A673 (cell line): ENCODE measurements at regions not wholly inside any gene's neighbourhood (a gene's known extent, or its start where the extent isn't known, plus 50 kb on each side); places are given as distances from the start of the nearest gene placed in this dataset.

Experiments
- EZH2 ChIP-seq: fragments of 200-600 bp; sonication (generic); IDR thresholded peaks from 2 replicates; pipeline ENCODE4 v1.6.1; 2017; ENCODE audit warnings: borderline replicate concordance, low read depth, mild to moderate bottlenecking, mixed read lengths, antibody characterized with exemption, low read length; ENCODE audit not compliant: poor library complexity, severe bottlenecking
- TF ChIP-seq, protein P1 (sequence below): fragments of 300-800, 200-600 bp; sonication (generic); conservative IDR thresholded peaks from 2 replicates; pipeline ENCODE4 v1.5.1; 2017; ENCODE audit warnings: low read depth, mild to moderate bottlenecking, antibody characterized with exemption, low read length, moderate library complexity, mixed read lengths

DNA sequence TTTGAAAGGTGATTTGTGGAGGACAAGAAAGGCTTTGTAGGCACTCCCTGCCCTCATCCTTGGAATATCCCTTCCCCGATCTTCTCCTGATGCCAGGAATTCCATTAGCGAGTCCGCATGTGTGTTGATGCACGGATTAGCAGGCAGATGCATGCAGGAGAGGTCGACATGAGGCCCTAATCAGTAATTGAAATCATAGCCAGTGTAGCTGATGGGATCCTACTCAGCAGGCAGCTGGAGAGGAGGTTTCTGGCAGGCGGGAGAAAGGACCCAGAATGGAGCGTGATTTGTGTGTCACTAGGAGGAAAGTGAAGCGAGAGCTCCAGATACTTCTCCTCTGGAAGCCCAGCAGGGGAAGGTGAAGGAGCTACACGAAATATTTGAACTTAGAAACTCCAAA is 196.3 kb upstream of the CDH11 start:
- TF ChIP-seq, protein P1, sequence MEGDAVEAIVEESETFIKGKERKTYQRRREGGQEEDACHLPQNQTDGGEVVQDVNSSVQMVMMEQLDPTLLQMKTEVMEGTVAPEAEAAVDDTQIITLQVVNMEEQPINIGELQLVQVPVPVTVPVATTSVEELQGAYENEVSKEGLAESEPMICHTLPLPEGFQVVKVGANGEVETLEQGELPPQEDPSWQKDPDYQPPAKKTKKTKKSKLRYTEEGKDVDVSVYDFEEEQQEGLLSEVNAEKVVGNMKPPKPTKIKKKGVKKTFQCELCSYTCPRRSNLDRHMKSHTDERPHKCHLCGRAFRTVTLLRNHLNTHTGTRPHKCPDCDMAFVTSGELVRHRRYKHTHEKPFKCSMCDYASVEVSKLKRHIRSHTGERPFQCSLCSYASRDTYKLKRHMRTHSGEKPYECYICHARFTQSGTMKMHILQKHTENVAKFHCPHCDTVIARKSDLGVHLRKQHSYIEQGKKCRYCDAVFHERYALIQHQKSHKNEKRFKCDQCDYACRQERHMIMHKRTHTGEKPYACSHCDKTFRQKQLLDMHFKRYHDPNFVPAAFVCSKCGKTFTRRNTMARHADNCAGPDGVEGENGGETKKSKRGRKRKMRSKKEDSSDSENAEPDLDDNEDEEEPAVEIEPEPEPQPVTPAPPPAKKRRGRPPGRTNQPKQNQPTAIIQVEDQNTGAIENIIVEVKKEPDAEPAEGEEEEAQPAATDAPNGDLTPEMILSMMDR = no peak
- TF ChIP-seq EZH2 = no peak
